GM21717 (cell line): ENCODE measurements at regions not wholly inside any gene's neighbourhood (a gene's known extent, or its start where the extent isn't known, plus 50 kb on each side); places are given as distances from the start of the nearest gene placed in this dataset.

Experiments
- ATAC-seq: cut with Tn5 transposase; IDR thresholded peaks from one replicate; pipeline ENCODE4 v1.9.1; 2021; ENCODE audit warnings: mild to moderate bottlenecking, moderate library complexity; ENCODE audit not compliant: unreplicated experiment

- ATAC-seq = no peak
Measured at GRCh38 chr10:108471420-108471819, 1306.9 kb upstream of the SORCS1 start.

GRCh38 chr10:108469940-108470339 lies 1305.4 kb upstream of the SORCS1 start:
- ATAC-seq = no peak

GRCh38 chr10:108465871-108466641 lies 1301.5 kb upstream of the SORCS1 start:
- ATAC-seq = no peak

GRCh38 chr10:108462005-108462404 lies 1297.5 kb upstream of the SORCS1 start:
- ATAC-seq = no peak

- ATAC-seq = no peak
Measured at GRCh38 chr10:108454793-108455192, 1290.3 kb upstream of the SORCS1 start.

GRCh38 chr10:108454224-108454623 lies 1289.7 kb upstream of the SORCS1 start:
- no peak for ATAC-seq

- ATAC-seq = no peak
Measured at GRCh38 chr10:108453166-108453565, 1288.7 kb upstream of the SORCS1 start.

- no peak for ATAC-seq
Measured at GRCh38 chr10:108452533-108452932, 1288.0 kb upstream of the SORCS1 start.

GRCh38 chr10:108450280-108450679 lies 1285.8 kb upstream of the SORCS1 start:
- no peak for ATAC-seq

GRCh38 chr10:108445746-108446145 lies 1281.2 kb upstream of the SORCS1 start:
- no peak for ATAC-seq

GRCh38 chr10:108443636-108444035 lies 1279.1 kb upstream of the SORCS1 start:
- no peak for ATAC-seq

- ATAC-seq = no peak
Measured at GRCh38 chr10:108439397-108439796, 1274.9 kb upstream of the SORCS1 start.

- ATAC-seq = no peak
Measured at GRCh38 chr10:108436096-108436495, 1271.6 kb upstream of the SORCS1 start.

- ATAC-seq = no peak
Measured at GRCh38 chr10:108434559-108435252, 1270.2 kb upstream of the SORCS1 start.

- ATAC-seq = no peak
Measured at GRCh38 chr10:108427146-108427545, 1262.6 kb upstream of the SORCS1 start.

- no peak for ATAC-seq
Measured at GRCh38 chr10:108425283-108425964, 1260.9 kb upstream of the SORCS1 start.

GRCh38 chr10:108424656-108425055 lies 1260.2 kb upstream of the SORCS1 start:
- no peak for ATAC-seq

GRCh38 chr10:108422286-108422685 lies 1257.8 kb upstream of the SORCS1 start:
- ATAC-seq = no peak

- ATAC-seq = no peak
Measured at GRCh38 chr10:108421266-108421665, 1256.8 kb upstream of the SORCS1 start.

GRCh38 chr10:108413954-108414353 lies 1249.4 kb upstream of the SORCS1 start:
- ATAC-seq = no peak

- no peak for ATAC-seq
Measured at GRCh38 chr10:108412323-108412722, 1247.8 kb upstream of the SORCS1 start.

- no peak for ATAC-seq
Measured at GRCh38 chr10:108411894-108412293, 1247.4 kb upstream of the SORCS1 start.
